ENCODE measurements at regions not wholly inside any gene's neighbourhood (a gene's known extent, or its start where the extent isn't known, plus 50 kb on each side); places are given as distances from the start of the nearest gene placed in this dataset.

GRCh38 chr5:166163996-166164610 is 2127.3 kb upstream of the WWC1 start:
- no peak for DNase-seq

- DNase-seq, result no peak
These were observed 2125.8 kb upstream of the WWC1 start for GRCh38 chr5:166165596-166165995.

- DNase-seq, result no peak
These were observed 2125.4 kb upstream of the WWC1 start for GRCh38 chr5:166166071-166166470.

GRCh38 chr5:166172597-166172996 is 2118.8 kb upstream of the WWC1 start:
- DNase-seq, result no peak

- DNase-seq, result no peak
These were observed 2112.9 kb upstream of the WWC1 start for GRCh38 chr5:166178411-166179080.

- DNase-seq, result no peak
These were observed 2106.3 kb upstream of the WWC1 start for GRCh38 chr5:166185185-166185584.

GRCh38 chr5:166188501-166189325 is 2102.7 kb upstream of the WWC1 start:
- no peak for DNase-seq

- no peak for DNase-seq
These were observed 2098.7 kb upstream of the WWC1 start for GRCh38 chr5:166192696-166193095.

GRCh38 chr5:166195981-166196380 is 2095.5 kb upstream of the WWC1 start:
- DNase-seq, result no peak

- no peak for DNase-seq
These were observed 2090.9 kb upstream of the WWC1 start for GRCh38 chr5:166200532-166200931.

- no peak for DNase-seq
These were observed 2079.8 kb upstream of the WWC1 start for GRCh38 chr5:166211640-166212039.

- DNase-seq, result no peak
These were observed 2055.1 kb upstream of the WWC1 start for GRCh38 chr5:166236327-166236726.

- DNase-seq, result no peak
These were observed 2050.7 kb upstream of the WWC1 start for GRCh38 chr5:166240705-166241104.

GRCh38 chr5:166245556-166245955 is 2045.9 kb upstream of the WWC1 start:
- no peak for DNase-seq

GRCh38 chr5:166251786-166252185 is 2039.7 kb upstream of the WWC1 start:
- no peak for DNase-seq

- DNase-seq, result no peak
These were observed 2033.8 kb upstream of the WWC1 start for GRCh38 chr5:166257661-166258060.

GRCh38 chr5:166262395-166262794 is 2029.0 kb upstream of the WWC1 start:
- no peak for DNase-seq

- no peak for DNase-seq
These were observed 2023.5 kb upstream of the WWC1 start for GRCh38 chr5:166267907-166268306.

GRCh38 chr5:166270712-166271111 is 2020.7 kb upstream of the WWC1 start:
- DNase-seq, result no peak

- DNase-seq, result no peak
These were observed 2015.4 kb upstream of the WWC1 start for GRCh38 chr5:166276006-166276405.

- DNase-seq, result no peak
These were observed 2011.6 kb upstream of the WWC1 start for GRCh38 chr5:166279828-166280227.

GRCh38 chr5:166281433-166281832 is 2010.0 kb upstream of the WWC1 start:
- no peak for DNase-seq

GRCh38 chr5:166282939-166283338 is 2008.5 kb upstream of the WWC1 start:
- no peak for DNase-seq

- DNase-seq, result no peak
These were observed 2006.1 kb upstream of the WWC1 start for GRCh38 chr5:166285361-166285760.

All from dermis blood vessel endothelial cell (primary cell).